ENCODE measurements at regions not wholly inside any gene's neighbourhood (a gene's known extent, or its start where the extent isn't known, plus 50 kb on each side); places are given as distances from the start of the nearest gene placed in this dataset.

DNA sequence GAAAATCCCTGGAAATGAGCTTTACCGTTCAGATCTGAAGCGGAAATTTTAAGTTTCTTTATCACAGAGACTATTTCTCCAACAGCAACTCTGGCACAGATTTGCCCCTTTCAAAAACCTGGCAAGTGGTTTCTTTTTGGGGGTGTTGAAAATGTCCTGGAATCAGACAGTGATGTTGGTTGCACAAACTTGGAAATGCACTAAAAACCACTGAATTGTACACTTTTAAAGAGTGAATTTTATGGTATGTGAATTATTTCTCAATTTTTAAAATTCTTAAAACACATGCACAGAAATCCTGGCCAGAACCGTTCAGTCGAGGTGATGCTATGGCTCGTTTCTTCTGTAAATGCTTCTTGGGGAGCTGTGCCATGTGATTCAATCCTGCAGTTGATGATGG lies 121.2 kb upstream of the RBPJ start:
- H3K27ac ChIP-seq = no peak overlapping the region
- 69 to 90% (median 77%) methylated on average over 5 of the region's 5 CpGs for WGBS, 4 donors
- TF ChIP-seq, protein P1, sequence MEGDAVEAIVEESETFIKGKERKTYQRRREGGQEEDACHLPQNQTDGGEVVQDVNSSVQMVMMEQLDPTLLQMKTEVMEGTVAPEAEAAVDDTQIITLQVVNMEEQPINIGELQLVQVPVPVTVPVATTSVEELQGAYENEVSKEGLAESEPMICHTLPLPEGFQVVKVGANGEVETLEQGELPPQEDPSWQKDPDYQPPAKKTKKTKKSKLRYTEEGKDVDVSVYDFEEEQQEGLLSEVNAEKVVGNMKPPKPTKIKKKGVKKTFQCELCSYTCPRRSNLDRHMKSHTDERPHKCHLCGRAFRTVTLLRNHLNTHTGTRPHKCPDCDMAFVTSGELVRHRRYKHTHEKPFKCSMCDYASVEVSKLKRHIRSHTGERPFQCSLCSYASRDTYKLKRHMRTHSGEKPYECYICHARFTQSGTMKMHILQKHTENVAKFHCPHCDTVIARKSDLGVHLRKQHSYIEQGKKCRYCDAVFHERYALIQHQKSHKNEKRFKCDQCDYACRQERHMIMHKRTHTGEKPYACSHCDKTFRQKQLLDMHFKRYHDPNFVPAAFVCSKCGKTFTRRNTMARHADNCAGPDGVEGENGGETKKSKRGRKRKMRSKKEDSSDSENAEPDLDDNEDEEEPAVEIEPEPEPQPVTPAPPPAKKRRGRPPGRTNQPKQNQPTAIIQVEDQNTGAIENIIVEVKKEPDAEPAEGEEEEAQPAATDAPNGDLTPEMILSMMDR (IDR thresholded peaks at IDR 0.05) = no peak
- TF ChIP-seq POLR2A (IDR thresholded peaks at IDR 0.05) = no peak

DNA sequence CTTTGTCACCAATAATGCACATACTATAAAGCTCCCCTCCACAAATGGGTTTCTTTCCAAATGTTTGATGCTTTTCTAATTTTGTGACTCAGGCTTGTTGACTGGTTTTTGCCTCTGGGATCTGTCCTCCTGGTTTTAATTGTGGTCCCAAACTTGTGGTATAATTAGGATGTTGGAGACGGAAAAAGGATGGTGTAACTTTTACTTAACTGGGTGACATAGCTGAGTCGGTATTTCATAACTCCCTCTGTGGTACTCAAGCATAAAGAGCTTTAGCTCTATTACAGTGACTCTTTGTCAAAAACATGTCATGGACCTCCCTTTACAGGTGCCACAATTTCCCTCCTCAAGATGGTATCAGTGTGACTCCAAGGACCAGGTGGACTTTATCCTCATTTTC lies 119.7 kb upstream of the RBPJ start:
- peaks cover 0 to 43% (median 3%) of the 10 kb centered on the region in 12 donors for H3K4me1 ChIP-seq
- DNase-seq = no peak
- no peak for ATAC-seq
- no peaks in the 10 kb centered on the region for H3K36me3 ChIP-seq
- H3K27ac ChIP-seq = no peak overlapping the region
- H3K4me3 ChIP-seq = no peak overlapping the region
- H3K9me3 ChIP-seq = no peaks in the 10 kb centered on the region
- intact Hi-C loops (cut with DNase I) = loop anchor here in 1 of 10 donors (10.0 kb wide), 1 partner anchor 124 kb away; the partner anchor contains the start of gene RBPJ
- whole genome bisulfite sequencing, 4 donors = 82 to 92% (median 89%) methylated on average over 2 of the region's 2 CpGs
- no peak for TF ChIP-seq POLR2A (IDR thresholded peaks at IDR 0.05)
- TF ChIP-seq, protein P1 (IDR thresholded peaks at IDR 0.05) = no peak
- no peaks in the 10 kb centered on the region for H3K27me3 ChIP-seq

More for the DNA sequence above, 121.2 kb upstream of the RBPJ start:
- Histone ChIP-seq H3K27me3 (no peaks in the 10 kb centered on the region), H3K9me3 (no peaks in the 10 kb centered on the region), H3K4me1 (peaks cover 0 to 35% (median under 1%) of the 10 kb centered on the region in 12 donors), H3K4me3 (no peak overlapping the region), H3K36me3 (no peaks in the 10 kb centered on the region)
- DNase-seq (no peak), ATAC-seq (no peak)
- intact Hi-C loops (cut with DNase I) = no loop called here

DNA sequence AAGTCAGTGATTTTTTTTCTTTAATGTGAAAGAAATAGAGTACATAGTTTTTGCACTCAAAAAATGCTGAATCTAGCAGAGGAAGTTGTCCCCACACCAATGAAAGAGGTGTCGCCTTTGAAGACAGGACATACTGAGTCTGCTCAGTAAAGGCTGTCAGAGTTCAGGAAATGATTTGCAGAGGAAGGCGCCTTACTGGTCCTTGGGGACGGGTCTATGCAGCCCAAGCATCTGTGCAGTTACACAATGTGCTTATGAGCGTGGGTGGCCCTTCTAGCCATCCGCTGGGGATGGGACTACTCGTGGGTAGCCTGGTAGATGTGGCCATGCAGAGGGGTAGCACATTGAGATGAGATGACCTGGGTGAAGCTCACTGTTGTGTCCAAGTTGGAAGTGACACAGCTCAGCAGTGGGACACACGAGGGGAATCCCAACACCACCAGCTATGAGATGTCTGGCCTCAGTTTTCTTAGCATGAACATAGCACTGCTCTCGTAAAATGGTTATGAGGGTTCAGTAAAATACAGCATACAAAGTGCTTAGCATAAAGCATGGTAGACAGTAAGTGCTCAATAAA lies 116.5 kb upstream of the RBPJ start:
- Histone ChIP-seq H3K4me3 (no peak overlapping the region), H3K4me1 (peaks cover 0 to 32% (median 10%) of the 10 kb centered on the region in 12 donors), H3K9me3 (no peaks in the 10 kb centered on the region), H3K27me3 (no peaks in the 10 kb centered on the region), H3K36me3 (no peaks in the 10 kb centered on the region), H3K27ac (no peak overlapping the region)
- WGBS, 4 donors = 64 to 79% (median 71%) methylated on average over 8 of the region's 8 CpGs
- peak in 2 of 4 donors; percentile 27 to 45 for ATAC-seq
- intact Hi-C loops (cut with DNase I) = loop anchor here in 1 of 10 donors (10.0 kb wide), 1 partner anchor 120 kb away; the partner anchor contains the start of gene RBPJ
- peak in 2 of 5 donors; percentile 14 to 29 for DNase-seq
- TF ChIP-seq, protein P1 (IDR thresholded peaks at IDR 0.05) = no peak
- TF ChIP-seq POLR2A (IDR thresholded peaks at IDR 0.05) = no peak

DNA sequence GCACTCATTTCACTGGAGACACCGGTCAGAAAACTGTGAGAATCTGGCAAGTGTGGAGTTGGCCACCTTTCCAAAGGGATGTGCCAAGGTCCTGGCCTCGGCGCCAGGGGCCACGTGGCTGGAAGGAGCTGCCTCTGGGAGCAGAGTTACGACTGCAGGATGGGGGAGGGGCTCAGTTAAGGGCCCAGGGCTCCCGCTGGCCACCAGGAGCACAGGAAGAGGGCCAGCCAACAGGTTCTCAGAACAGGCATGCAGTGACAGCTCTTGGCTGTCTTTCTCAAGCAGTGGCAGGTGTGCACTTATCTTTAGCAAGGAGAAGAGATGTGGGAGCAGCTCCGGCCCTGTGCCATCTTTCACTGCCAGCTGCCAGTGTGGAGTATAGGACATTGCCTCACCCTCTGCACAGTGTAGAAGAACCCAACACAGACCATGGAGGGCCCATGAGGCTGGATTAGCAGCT lies 115.9 kb upstream of the RBPJ start:
- Histone ChIP-seq H3K4me3 (no peak overlapping the region), H3K9me3 (no peaks in the 10 kb centered on the region), H3K27ac (no peak overlapping the region), H3K4me1 (peaks cover 0 to 32% (median 10%) of the 10 kb centered on the region in 12 donors), H3K36me3 (no peaks in the 10 kb centered on the region), H3K27me3 (no peaks in the 10 kb centered on the region)
- ATAC-seq (peak; percentile 8 to 71 (median 60)), DNase-seq (peak; percentile 19 to 75 (median 44))
- intact Hi-C loops (cut with DNase I) = loop anchor here in 1 of 10 donors (10.0 kb wide), 1 partner anchor 120 kb away; the partner anchor contains the start of gene RBPJ
- WGBS, 4 donors = 19 to 44% (median 26%) methylated on average over 7 of the region's 7 CpGs
- no peak for TF ChIP-seq POLR2A (IDR thresholded peaks at IDR 0.05)
- TF ChIP-seq, protein P1 (IDR thresholded peaks at IDR 0.05) = no peak

Data from heart left ventricle (tissue), 16 donors.